ENCODE measurements at regions not wholly inside any gene's neighbourhood (a gene's known extent, or its start where the extent isn't known, plus 50 kb on each side); places are given as distances from the start of the nearest gene placed in this dataset.

DNA sequence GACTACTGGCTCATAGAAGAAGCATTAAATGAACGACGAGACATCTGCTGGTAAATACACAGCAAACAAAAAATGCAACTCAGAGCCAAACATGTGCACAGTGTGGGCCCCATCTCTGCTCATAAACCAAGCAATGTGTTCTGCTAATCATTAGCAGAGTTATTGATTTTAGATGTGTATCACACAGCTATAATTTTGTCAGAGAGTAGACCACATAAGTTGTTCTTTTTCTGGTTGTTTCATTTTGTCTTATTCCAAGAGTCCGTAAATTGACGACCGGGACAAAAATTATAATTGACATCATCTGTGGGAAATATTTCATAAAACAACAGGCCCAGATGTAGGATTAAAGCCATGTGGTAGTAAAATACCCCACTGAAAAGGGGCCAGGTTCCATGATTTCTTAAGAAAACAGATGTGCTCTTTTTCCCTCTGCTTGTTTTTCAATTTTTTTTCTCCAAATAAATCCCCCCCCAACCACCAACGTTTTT is 423.6 kb downstream of the HAO1 start:
- Histone ChIP-seq H3K4me2 (ENCODE audit: low read depth, low read length) (no peak overlapping the region), H3K9me3 (replicated peaks; ENCODE audit: insufficient read depth, low read length) (no peaks in the 10 kb centered on the region), H3K79me2 (ENCODE audit: low read length) (no peaks in the 10 kb centered on the region), H3K9ac (ENCODE audit: low read length) (no peak overlapping the region), H3K36me3 (replicated peaks; ENCODE audit: insufficient read depth, low read length) (no peaks in the 10 kb centered on the region), H3K9me2 (replicated peaks; ENCODE audit: insufficient read depth, low read length) (no peaks in the 10 kb centered on the region), H2AFZ (ENCODE audit: low read length) (no peak overlapping the region), H3F3A (ENCODE audit: insufficient read depth, low read length) (no peaks in the 10 kb centered on the region), H3K27me3 (replicated peaks; ENCODE audit: insufficient read depth, low read length) (no peaks in the 10 kb centered on the region), H3K4me3 (ENCODE audit: low read length) (no peak overlapping the region), H4K20me1 (ENCODE audit: insufficient read depth, low read length) (no peaks in the 10 kb centered on the region), H3K4me1 (ENCODE audit: low read length) (no peaks in the 10 kb centered on the region), H3K27ac (ENCODE audit: low read length) (no peak overlapping the region)
- no peak for DNase-seq
- TF ChIP-seq EZH2 (optimal IDR thresholded peaks at IDR 0.05; ENCODE audit: low read depth, low read length) (no peak), EZH2phosphoT487 (IDR thresholded peaks at IDR 0.05; ENCODE audit: low read length) (no peak)
- TF ChIP-seq, protein P1, sequence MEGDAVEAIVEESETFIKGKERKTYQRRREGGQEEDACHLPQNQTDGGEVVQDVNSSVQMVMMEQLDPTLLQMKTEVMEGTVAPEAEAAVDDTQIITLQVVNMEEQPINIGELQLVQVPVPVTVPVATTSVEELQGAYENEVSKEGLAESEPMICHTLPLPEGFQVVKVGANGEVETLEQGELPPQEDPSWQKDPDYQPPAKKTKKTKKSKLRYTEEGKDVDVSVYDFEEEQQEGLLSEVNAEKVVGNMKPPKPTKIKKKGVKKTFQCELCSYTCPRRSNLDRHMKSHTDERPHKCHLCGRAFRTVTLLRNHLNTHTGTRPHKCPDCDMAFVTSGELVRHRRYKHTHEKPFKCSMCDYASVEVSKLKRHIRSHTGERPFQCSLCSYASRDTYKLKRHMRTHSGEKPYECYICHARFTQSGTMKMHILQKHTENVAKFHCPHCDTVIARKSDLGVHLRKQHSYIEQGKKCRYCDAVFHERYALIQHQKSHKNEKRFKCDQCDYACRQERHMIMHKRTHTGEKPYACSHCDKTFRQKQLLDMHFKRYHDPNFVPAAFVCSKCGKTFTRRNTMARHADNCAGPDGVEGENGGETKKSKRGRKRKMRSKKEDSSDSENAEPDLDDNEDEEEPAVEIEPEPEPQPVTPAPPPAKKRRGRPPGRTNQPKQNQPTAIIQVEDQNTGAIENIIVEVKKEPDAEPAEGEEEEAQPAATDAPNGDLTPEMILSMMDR (IDR thresholded peaks at IDR 0.05; ENCODE audit: low read length), result no peak

DNA sequence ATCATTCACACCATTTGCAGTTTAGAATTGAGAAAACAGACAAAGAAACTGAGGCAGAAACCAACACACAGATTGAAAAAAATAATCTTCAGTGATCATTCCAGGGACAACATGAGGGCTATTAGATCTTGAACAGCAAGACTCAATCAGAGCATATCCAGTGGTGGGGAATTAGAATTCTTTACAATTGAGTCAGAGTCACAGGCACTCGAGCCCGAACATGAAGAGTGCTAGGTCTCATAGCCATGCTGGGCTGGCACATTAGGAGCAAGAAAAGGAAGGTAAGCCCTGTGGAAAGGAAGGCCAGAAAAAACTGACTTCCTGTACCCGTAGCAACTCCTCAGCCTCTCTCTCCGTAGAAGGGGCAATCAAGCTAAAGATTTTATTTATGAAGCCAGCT is 419.9 kb downstream of the HAO1 start:
- H3K27me3 ChIP-seq (replicated peaks; ENCODE audit: insufficient read depth, low read length), result no peaks in the 10 kb centered on the region

DNA sequence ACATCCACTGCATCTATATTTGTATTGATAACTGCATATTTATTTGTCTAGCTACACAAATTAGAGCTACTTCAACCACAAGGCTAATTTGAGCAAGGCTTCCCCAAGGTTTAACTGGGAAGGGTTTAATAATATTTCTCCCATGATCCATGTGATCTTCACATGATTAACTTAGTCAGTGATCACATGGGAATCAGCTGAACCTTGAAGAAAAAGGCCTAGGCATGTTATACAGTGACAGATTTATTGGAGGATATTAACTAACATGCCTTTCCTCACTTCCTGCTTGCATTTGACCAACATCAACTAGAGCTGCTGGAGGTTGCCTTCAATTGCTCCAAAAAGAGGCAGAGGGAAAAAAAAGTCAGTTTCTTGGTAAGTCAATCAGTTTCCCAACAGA is 417.0 kb downstream of the HAO1 start:
- Histone ChIP-seq H3K4me3 (ENCODE audit: low read length) (no peak overlapping the region), H3K4me2 (ENCODE audit: low read depth, low read length) (no peak overlapping the region), H3K9me2 (replicated peaks; ENCODE audit: insufficient read depth, low read length) (no peaks in the 10 kb centered on the region), H3K27ac (ENCODE audit: low read length) (no peak overlapping the region), H3K9me3 (replicated peaks; ENCODE audit: insufficient read depth, low read length) (no peaks in the 10 kb centered on the region), H3K9ac (ENCODE audit: low read length) (no peak overlapping the region), H2AFZ (ENCODE audit: low read length) (no peak overlapping the region), H3K36me3 (replicated peaks; ENCODE audit: insufficient read depth, low read length) (no peaks in the 10 kb centered on the region), H3K79me2 (ENCODE audit: low read length) (no peaks in the 10 kb centered on the region), H4K20me1 (ENCODE audit: insufficient read depth, low read length) (no peaks in the 10 kb centered on the region), H3K4me1 (ENCODE audit: low read length) (no peaks in the 10 kb centered on the region), H3K27me3 (replicated peaks; ENCODE audit: insufficient read depth, low read length) (no peaks in the 10 kb centered on the region), H3F3A (ENCODE audit: insufficient read depth, low read length) (no peaks in the 10 kb centered on the region)
- no peak for DNase-seq
- TF ChIP-seq EZH2phosphoT487 (IDR thresholded peaks at IDR 0.05; ENCODE audit: low read length) (no peak), EZH2 (optimal IDR thresholded peaks at IDR 0.05; ENCODE audit: low read depth, low read length) (no peak)
- TF ChIP-seq, protein P1 (IDR thresholded peaks at IDR 0.05; ENCODE audit: low read length), result no peak

More for the DNA sequence above, 419.9 kb downstream of the HAO1 start:
- H3K4me3 ChIP-seq (ENCODE audit: low read length), result no peak overlapping the region
- H3K9me3 ChIP-seq (replicated peaks; ENCODE audit: insufficient read depth, low read length), result no peaks in the 10 kb centered on the region
- no peaks in the 10 kb centered on the region for H3K79me2 ChIP-seq (ENCODE audit: low read length)
- no peak overlapping the region for H3K27ac ChIP-seq (ENCODE audit: low read length)
- no peaks in the 10 kb centered on the region for H4K20me1 ChIP-seq (ENCODE audit: insufficient read depth, low read length)
- no peaks in the 10 kb centered on the region for H3K4me1 ChIP-seq (ENCODE audit: low read length)
- TF ChIP-seq, protein P1 (IDR thresholded peaks at IDR 0.05; ENCODE audit: low read length), result no peak
- TF ChIP-seq EZH2 (optimal IDR thresholded peaks at IDR 0.05; ENCODE audit: low read depth, low read length) (no peak), EZH2phosphoT487 (IDR thresholded peaks at IDR 0.05; ENCODE audit: low read length) (no peak)
- H3K36me3 ChIP-seq (replicated peaks; ENCODE audit: insufficient read depth, low read length), result no peaks in the 10 kb centered on the region
- H3K4me2 ChIP-seq (ENCODE audit: low read depth, low read length), result no peak overlapping the region
- no peaks in the 10 kb centered on the region for H3K9me2 ChIP-seq (replicated peaks; ENCODE audit: insufficient read depth, low read length)
- H2AFZ ChIP-seq (ENCODE audit: low read length), result no peak overlapping the region
- DNase-seq, result no peak
- no peaks in the 10 kb centered on the region for H3F3A ChIP-seq (ENCODE audit: insufficient read depth, low read length)
- H3K9ac ChIP-seq (ENCODE audit: low read length), result no peak overlapping the region
